ENCODE measurements at regions not wholly inside any gene's neighbourhood (a gene's known extent, or its start where the extent isn't known, plus 50 kb on each side); places are given as distances from the start of the nearest gene placed in this dataset.

DNA sequence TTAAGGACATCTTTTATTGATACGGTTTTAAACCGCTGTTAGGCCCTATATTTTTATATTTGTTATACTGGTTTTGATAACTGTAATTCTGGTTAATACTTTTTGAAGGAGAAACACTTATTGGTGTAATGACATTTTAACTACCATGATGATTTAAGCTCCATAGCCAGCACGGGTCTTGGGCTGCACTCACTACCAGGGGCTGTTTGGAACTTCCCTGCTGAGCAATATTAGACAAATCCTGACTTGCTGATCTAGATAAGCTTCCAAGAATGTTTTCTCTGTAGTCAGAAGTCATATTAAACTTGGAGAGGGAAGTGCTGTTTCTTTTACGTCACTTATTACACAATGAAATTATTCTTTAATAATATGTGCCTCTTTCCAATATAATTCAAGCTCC lies 540.0 kb upstream of the GRAMD2B start:
- H3K9ac ChIP-seq (replicated peaks; ENCODE audit: extremely low read depth, insufficient read depth, low read length), result no peak overlapping the region
- DNase-seq (ENCODE audit: low read depth, low spot score) (no peak), FAIRE-seq (no peak)
- TF ChIP-seq MYC (IDR thresholded peaks at IDR 0.05; ENCODE audit: low read depth, low read length) (no peak), EZH2 (IDR thresholded peaks at IDR 0.05; ENCODE audit: borderline replicate concordance, low read depth, low read length, severe bottlenecking) (no peak), FOS (IDR thresholded peaks at IDR 0.05; ENCODE audit: borderline replicate concordance, insufficient read depth, low read length) (no peak), GATA2 (IDR thresholded peaks at IDR 0.05; ENCODE audit: insufficient read depth, insufficient read length, low read depth, low read length) (no peak), JUN (IDR thresholded peaks at IDR 0.05; ENCODE audit: borderline replicate concordance, insufficient read depth, insufficient read length, low read depth) (no peak), POLR2A (IDR thresholded peaks at IDR 0.05; ENCODE audit: low read depth, low read length) (no peak), POLR2AphosphoS5 (IDR thresholded peaks at IDR 0.05; ENCODE audit: insufficient read depth, low read depth, low read length) (no peak)
- TF ChIP-seq, protein P1, sequence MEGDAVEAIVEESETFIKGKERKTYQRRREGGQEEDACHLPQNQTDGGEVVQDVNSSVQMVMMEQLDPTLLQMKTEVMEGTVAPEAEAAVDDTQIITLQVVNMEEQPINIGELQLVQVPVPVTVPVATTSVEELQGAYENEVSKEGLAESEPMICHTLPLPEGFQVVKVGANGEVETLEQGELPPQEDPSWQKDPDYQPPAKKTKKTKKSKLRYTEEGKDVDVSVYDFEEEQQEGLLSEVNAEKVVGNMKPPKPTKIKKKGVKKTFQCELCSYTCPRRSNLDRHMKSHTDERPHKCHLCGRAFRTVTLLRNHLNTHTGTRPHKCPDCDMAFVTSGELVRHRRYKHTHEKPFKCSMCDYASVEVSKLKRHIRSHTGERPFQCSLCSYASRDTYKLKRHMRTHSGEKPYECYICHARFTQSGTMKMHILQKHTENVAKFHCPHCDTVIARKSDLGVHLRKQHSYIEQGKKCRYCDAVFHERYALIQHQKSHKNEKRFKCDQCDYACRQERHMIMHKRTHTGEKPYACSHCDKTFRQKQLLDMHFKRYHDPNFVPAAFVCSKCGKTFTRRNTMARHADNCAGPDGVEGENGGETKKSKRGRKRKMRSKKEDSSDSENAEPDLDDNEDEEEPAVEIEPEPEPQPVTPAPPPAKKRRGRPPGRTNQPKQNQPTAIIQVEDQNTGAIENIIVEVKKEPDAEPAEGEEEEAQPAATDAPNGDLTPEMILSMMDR (IDR thresholded peaks at IDR 0.05; ENCODE audit: extremely low read depth in 1 of 2, insufficient read depth in 1 of 2, low read depth in 1 of 2, low read length in 2 of 2), result no peak
- TF ChIP-seq, protein P2, sequence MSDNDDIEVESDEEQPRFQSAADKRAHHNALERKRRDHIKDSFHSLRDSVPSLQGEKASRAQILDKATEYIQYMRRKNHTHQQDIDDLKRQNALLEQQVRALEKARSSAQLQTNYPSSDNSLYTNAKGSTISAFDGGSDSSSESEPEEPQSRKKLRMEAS (IDR thresholded peaks at IDR 0.05; ENCODE audit: insufficient read depth, insufficient read length), result no peak
- dilution Hi-C loops (cut with MboI; ENCODE audit: extremely low pct_ligation_motif_present, low sequenced_read_pairs) (no loop called here), intact Hi-C loops (cut with micrococcal nuclease) (no loop called here)
- H2AFZ ChIP-seq (ENCODE audit: low read depth, low read length), result no peak overlapping the region
- no peaks in the 10 kb centered on the region for H4K20me1 ChIP-seq (replicated peaks; ENCODE audit: control insufficient read depth, extremely low read depth, insufficient read depth, low read length)
- no peaks in the 10 kb centered on the region for H3K4me1 ChIP-seq (ENCODE audit: control insufficient read depth, extremely low read depth, insufficient read depth, low read length)
- no peak overlapping the region for H3K27ac ChIP-seq (ENCODE audit: insufficient read depth, low read depth, low read length)
- H3K9me3 ChIP-seq (replicated peaks; ENCODE audit: control insufficient read depth, insufficient read depth, low read length), result no peaks in the 10 kb centered on the region
- H3K4me3 ChIP-seq (replicated peaks in 1 of 3; ENCODE audit: insufficient read depth in 1 of 3, low read depth in 1 of 3, low read length in 3 of 3), result no peak overlapping the region
- ChIA-PET CTCF (no interaction called here), POLR2A (no interaction called here)
- H3K27me3 ChIP-seq (ENCODE audit: control insufficient read depth in 2 of 2, insufficient read depth in 2 of 2, low read length in 2 of 2), result no peaks in the 10 kb centered on the region
- no TSS peak for BruUV-seq (replicated peaks)
- H3K79me2 ChIP-seq (ENCODE audit: control insufficient read depth, insufficient read depth, low read length), result no peaks in the 10 kb centered on the region
- H3K36me3 ChIP-seq (ENCODE audit: control insufficient read depth in 2 of 2, extremely low read depth in 1 of 2, insufficient read depth in 2 of 2, low read length in 2 of 2), result no peaks in the 10 kb centered on the region
- H3K4me2 ChIP-seq (ENCODE audit: insufficient read depth, low read length), result no peak overlapping the region
- no peaks in the 10 kb centered on the region for H3K9me1 ChIP-seq (replicated peaks; ENCODE audit: control insufficient read depth, extremely low read depth, insufficient read depth, low read length)

All from endothelial cell of umbilical vein (primary cell).